Suprapubic skin (tissue), 4 donors: ENCODE measurements at regions not wholly inside any gene's neighbourhood (a gene's known extent, or its start where the extent isn't known, plus 50 kb on each side); places are given as distances from the start of the nearest gene placed in this dataset.

Experiments
- POLR2A ChIP-seq, 2 donors: fragments of 450-650 bp; IDR thresholded peaks; one replicate each; pipeline ENCODE4 v1.6.1; 2017; ENCODE audit warnings: antibody characterized with exemption in 2 of 2, mild to moderate bottlenecking in 2 of 2, moderate library complexity in 2 of 2
- POLR2AphosphoS5 ChIP-seq, 3 donors: sonication (generic); formaldehyde crosslinking; IDR thresholded peaks; one replicate each; pipeline ENCODE4 v1.6.1; 2017; ENCODE audit warnings: antibody characterized with exemption in 3 of 3
- TF ChIP-seq, protein P1 (sequence below), 2 donors: fragments of 200-600 bp in 1 of 2; fragments of 450-650 bp in 1 of 2; sonication (generic) in 1 of 2; IDR thresholded peaks; one replicate each; pipeline ENCODE4 v1.5.1; 2016 to 2019; ENCODE audit warnings: antibody characterized with exemption in 2 of 2, mild to moderate bottlenecking in 1 of 2, moderate library complexity in 1 of 2

- TF ChIP-seq POLR2A (IDR thresholded peaks at IDR 0.05) (no peak), POLR2AphosphoS5 (IDR thresholded peaks at IDR 0.05) (no peak)
- TF ChIP-seq, protein P1, sequence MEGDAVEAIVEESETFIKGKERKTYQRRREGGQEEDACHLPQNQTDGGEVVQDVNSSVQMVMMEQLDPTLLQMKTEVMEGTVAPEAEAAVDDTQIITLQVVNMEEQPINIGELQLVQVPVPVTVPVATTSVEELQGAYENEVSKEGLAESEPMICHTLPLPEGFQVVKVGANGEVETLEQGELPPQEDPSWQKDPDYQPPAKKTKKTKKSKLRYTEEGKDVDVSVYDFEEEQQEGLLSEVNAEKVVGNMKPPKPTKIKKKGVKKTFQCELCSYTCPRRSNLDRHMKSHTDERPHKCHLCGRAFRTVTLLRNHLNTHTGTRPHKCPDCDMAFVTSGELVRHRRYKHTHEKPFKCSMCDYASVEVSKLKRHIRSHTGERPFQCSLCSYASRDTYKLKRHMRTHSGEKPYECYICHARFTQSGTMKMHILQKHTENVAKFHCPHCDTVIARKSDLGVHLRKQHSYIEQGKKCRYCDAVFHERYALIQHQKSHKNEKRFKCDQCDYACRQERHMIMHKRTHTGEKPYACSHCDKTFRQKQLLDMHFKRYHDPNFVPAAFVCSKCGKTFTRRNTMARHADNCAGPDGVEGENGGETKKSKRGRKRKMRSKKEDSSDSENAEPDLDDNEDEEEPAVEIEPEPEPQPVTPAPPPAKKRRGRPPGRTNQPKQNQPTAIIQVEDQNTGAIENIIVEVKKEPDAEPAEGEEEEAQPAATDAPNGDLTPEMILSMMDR (IDR thresholded peaks at IDR 0.05): no peak
Measured at GRCh38 chr15:93491291-93491690, 402.3 kb upstream of the RGMA start.
